ENCODE measurements at regions not wholly inside any gene's neighbourhood (a gene's known extent, or its start where the extent isn't known, plus 50 kb on each side); places are given as distances from the start of the nearest gene placed in this dataset.

- peaks cover 6% of the 10 kb centered on the region for H3K4me1 Mint-ChIP-seq
- H3K36me3 Mint-ChIP-seq (ENCODE audit: low read depth): no peaks in the 10 kb centered on the region
- TF ChIP-seq CTCF (IDR thresholded peaks at IDR 0.05; ENCODE audit: unreplicated experiment in 3 of 3): no peak
- H3K27me3 Mint-ChIP-seq (ENCODE audit: low read depth): no peaks in the 10 kb centered on the region
- no peaks in the 10 kb centered on the region for H3K9me3 Mint-ChIP-seq
- H3K4me3 Mint-ChIP-seq: no peak overlapping the region
- peak overlapping the region in 1 of 3 experiments; percentile 50 for H3K27ac Mint-ChIP-seq
Measured at GRCh38 chr5:100970646-100971255, 67.7 kb upstream of the ST8SIA4 start.

GRCh38 chr5:100965291-100965690 is 62.2 kb upstream of the ST8SIA4 start:
- H3K4me1 Mint-ChIP-seq: no peaks in the 10 kb centered on the region
- H3K27me3 Mint-ChIP-seq (ENCODE audit: low read depth): no peaks in the 10 kb centered on the region
- no peak overlapping the region for H3K4me3 Mint-ChIP-seq
- no peaks in the 10 kb centered on the region for H3K9me3 Mint-ChIP-seq
- no peaks in the 10 kb centered on the region for H3K36me3 Mint-ChIP-seq (ENCODE audit: low read depth)
- no peak overlapping the region for H3K27ac Mint-ChIP-seq
- no peak for TF ChIP-seq CTCF (IDR thresholded peaks at IDR 0.05; ENCODE audit: unreplicated experiment in 3 of 3)
